ENCODE measurements at regions not wholly inside any gene's neighbourhood (a gene's known extent, or its start where the extent isn't known, plus 50 kb on each side); places are given as distances from the start of the nearest gene placed in this dataset.
"Not testable (repeated sequence)": the region's sequence is repeated elsewhere in the genome, so short reads cannot be mapped to it uniquely, and the experiment has no call there.

- H3K36me3 Mint-ChIP-seq (ENCODE audit: low read depth) = peaks cover 4% of the 10 kb centered on the region
- peaks cover 44% of the 10 kb centered on the region for H3K27me3 Mint-ChIP-seq (ENCODE audit: low read depth)
- no peak overlapping the region for H3K27ac Mint-ChIP-seq
- TF ChIP-seq CTCF (IDR thresholded peaks at IDR 0.05; ENCODE audit: unreplicated experiment in 3 of 3) = peak in 1 of 3 experiments; percentile 20
- H3K4me3 Mint-ChIP-seq = no peak overlapping the region
- H3K4me1 Mint-ChIP-seq = peaks cover 18% of the 10 kb centered on the region
- H3K9me3 Mint-ChIP-seq = peaks cover 3% of the 10 kb centered on the region
Measured at GRCh38 chr6:40874495-40874894, 164.5 kb downstream of the UNC5CL start.

- Mint-ChIP-seq H3K36me3 (ENCODE audit: low read depth) (no peaks in the 10 kb centered on the region), H3K27me3 (ENCODE audit: low read depth) (peaks cover 33% of the 10 kb centered on the region), H3K9me3 (no peaks in the 10 kb centered on the region), H3K4me3 (no peak overlapping the region), H3K27ac (no peak overlapping the region), H3K4me1 (peaks cover 35% of the 10 kb centered on the region)
- TF ChIP-seq CTCF (IDR thresholded peaks at IDR 0.05; ENCODE audit: unreplicated experiment in 3 of 3) = no peak
Measured at GRCh38 chr6:40871424-40871823, 167.6 kb downstream of the UNC5CL start.

DNA sequence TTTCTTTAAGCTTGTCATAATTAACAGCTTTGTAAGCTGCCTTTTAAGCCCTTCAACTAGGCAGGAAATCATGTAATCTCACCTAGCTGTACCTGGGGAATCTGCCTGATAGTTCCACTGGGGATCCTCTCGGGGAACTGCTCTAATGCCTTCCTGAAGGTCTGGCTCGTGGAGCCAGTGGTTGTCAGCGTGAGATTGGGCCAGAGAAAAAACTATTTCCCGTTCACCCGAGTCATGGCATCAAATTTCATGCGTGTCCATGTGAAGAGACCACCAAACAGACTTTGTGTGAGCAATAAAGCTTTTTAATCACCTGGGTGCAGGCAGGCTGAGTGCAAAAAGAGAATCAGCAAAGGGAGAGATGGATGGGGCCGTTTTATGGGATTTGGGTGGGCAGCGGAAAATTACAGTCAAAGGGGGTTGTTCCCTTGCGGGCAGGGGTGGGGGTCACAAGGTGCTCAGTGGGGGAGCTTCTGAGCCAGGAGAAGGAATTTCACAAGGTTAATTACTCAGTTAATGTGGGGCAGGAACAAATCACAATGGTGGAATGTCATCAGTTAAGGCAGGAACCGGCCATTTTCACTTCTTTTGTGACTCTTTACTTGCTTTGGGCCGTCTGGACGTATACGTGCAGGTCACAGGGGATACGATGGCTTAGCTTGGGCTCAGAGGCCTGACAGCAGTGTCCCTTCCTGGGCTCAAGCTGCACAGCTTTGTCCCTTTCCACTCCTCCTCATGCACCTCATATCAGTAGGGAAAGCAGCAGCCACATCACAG, 170.7 kb downstream of the UNC5CL start:
- not testable (repeated sequence) for H3K9me3 Mint-ChIP-seq; H3K36me3 Mint-ChIP-seq (ENCODE audit: low read depth)
- Mint-ChIP-seq H3K4me3 (peak overlapping the region in 1 of 3 experiments; percentile 0), H3K27ac (peak overlapping the region; percentile 6 to 46 (median 6)), H3K4me1 (peaks cover 33% of the 10 kb centered on the region), H3K27me3 (ENCODE audit: low read depth) (peaks cover 14% of the 10 kb centered on the region)

DNA sequence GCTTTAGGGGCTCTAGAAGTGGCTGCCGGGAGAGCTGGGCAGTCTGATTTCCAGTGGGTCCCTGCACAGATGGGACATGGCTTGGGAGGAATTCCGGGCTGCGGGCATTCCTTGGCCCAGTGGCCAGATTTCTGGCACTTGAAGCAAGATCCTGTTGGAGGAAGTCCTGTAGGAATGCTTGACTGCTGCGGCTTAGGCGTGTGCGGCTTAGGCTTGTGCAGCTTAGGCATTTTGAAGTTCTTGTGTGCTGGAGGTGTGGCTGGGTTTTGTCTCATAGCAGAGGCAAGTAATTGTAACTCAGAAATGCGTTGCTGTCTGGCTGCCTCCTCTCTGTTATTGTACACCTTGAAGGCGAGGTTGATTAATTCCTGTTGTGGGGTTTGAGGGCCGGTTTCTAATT, 171.5 kb downstream of the UNC5CL start:
- H3K36me3 Mint-ChIP-seq (ENCODE audit: low read depth); H3K9me3 Mint-ChIP-seq; H3K4me3 Mint-ChIP-seq: not testable (repeated sequence)
- peak overlapping the region in 2 of 3 experiments; percentile 21 to 46 for H3K27ac Mint-ChIP-seq
- H3K4me1 Mint-ChIP-seq = peaks cover 30% of the 10 kb centered on the region
- H3K27me3 Mint-ChIP-seq (ENCODE audit: low read depth) = peaks cover 11% of the 10 kb centered on the region

DNA sequence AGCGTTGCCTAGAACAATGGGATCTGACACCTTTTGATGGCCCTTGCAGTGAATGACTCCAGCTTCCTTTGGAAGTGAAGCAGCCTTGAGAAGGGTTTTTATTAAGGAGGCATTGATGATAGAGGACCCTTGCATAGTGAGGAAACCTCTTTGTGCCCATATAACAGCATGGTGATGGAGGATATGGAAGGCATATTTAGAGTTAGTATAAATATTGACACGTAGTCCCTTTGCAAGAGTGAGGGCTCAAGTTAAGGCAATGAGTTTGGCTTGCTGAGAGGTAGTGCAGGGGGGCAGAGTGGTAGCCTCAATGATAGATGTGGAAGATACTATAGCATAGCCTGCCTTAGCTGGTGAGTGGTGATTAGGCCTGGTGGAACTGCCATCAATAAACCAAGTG, 173.8 kb downstream of the UNC5CL start:
- H3K9me3 Mint-ChIP-seq; H3K4me3 Mint-ChIP-seq; H3K27me3 Mint-ChIP-seq (ENCODE audit: low read depth); H3K36me3 Mint-ChIP-seq (ENCODE audit: low read depth); H3K27ac Mint-ChIP-seq: not testable (repeated sequence)
- H3K4me1 Mint-ChIP-seq = peaks cover 23% of the 10 kb centered on the region

DNA sequence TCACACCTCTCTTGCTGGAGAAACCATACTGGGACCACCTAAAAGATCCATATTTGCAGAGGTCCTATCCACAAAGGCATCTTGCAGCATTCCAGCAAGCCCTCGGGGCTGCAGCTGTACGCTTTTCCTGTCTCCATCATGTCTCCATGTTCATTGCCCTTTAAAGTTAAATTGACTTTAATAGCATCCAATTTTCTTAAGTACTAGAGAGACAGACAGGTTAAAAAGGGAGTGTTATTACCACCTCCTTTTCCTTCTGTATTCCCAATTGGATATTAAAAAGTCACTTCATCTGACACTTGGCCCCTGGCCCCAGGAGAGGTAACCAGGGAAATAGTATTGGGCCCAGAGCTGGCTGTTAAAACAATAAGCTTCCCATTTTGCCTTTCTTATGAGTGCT, 178.6 kb downstream of the UNC5CL start:
- TF ChIP-seq CTCF (IDR thresholded peaks at IDR 0.05; ENCODE audit: unreplicated experiment in 3 of 3) = no peak
- Mint-ChIP-seq H3K4me3 (no peak overlapping the region), H3K27ac (no peak overlapping the region), H3K9me3 (peaks cover 2% of the 10 kb centered on the region), H3K36me3 (ENCODE audit: low read depth) (no peaks in the 10 kb centered on the region), H3K4me1 (peaks cover 2% of the 10 kb centered on the region), H3K27me3 (ENCODE audit: low read depth) (peaks cover 1% of the 10 kb centered on the region)

DNA sequence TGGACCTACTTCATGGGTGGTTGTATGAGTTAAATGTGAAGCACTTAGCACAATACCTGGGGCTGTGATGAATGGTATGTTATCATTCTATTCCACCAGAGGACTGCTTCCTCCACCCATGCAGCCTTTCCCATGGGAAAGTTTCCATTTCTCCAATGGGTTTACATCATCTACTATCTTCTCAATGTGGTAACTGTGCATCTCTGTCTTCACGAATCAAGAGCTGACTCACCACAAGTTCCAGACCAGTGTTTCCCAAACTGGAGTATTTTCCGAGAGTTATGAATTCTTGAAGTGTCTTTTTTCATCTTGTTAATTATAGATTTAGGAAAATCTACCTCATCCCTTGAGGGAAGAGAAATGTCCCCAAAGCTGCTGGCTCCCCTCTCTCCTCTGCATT, 182.8 kb downstream of the UNC5CL start:
- no peak overlapping the region for H3K4me3 Mint-ChIP-seq
- peaks cover 10% of the 10 kb centered on the region for H3K4me1 Mint-ChIP-seq
- no peaks in the 10 kb centered on the region for H3K36me3 Mint-ChIP-seq (ENCODE audit: low read depth)
- H3K27ac Mint-ChIP-seq = no peak overlapping the region
- H3K27me3 Mint-ChIP-seq (ENCODE audit: low read depth) = peaks cover 4% of the 10 kb centered on the region
- H3K9me3 Mint-ChIP-seq = peaks cover 2% of the 10 kb centered on the region
- no peak for TF ChIP-seq CTCF (IDR thresholded peaks at IDR 0.05; ENCODE audit: unreplicated experiment in 3 of 3)
